ENCODE measurements at regions not wholly inside any gene's neighbourhood (a gene's known extent, or its start where the extent isn't known, plus 50 kb on each side); places are given as distances from the start of the nearest gene placed in this dataset.

GRCh38 chrX:7771788-7772438, 71.1 kb upstream of the VCX start:
- no peak for DNase-seq
- no peak overlapping the region for H3K27ac ChIP-seq
- no peaks in the 10 kb centered on the region for H3K9me3 ChIP-seq (ENCODE audit: severe bottlenecking)
- H3K36me3 ChIP-seq, result no peaks in the 10 kb centered on the region
- peaks cover 28% of the 10 kb centered on the region for H3K27me3 ChIP-seq (ENCODE audit: insufficient read depth, low read depth, severe bottlenecking)
- no peak for TF ChIP-seq CTCF (IDR thresholded peaks at IDR 0.05; ENCODE audit: low read depth, low read length)
- no peak overlapping the region for H3K4me3 ChIP-seq (ENCODE audit: low read depth, low read length)

- Histone ChIP-seq H3K9me3 (ENCODE audit: severe bottlenecking) (no peaks in the 10 kb centered on the region), H3K36me3 (no peaks in the 10 kb centered on the region), H3K27ac (no peak overlapping the region), H3K4me3 (ENCODE audit: low read depth, low read length) (no peak overlapping the region), H3K27me3 (ENCODE audit: insufficient read depth, low read depth, severe bottlenecking) (peaks cover 25% of the 10 kb centered on the region)
- no peak for DNase-seq
- no peak for TF ChIP-seq CTCF (IDR thresholded peaks at IDR 0.05; ENCODE audit: low read depth, low read length)
Observed at GRCh38 chrX:7759830-7760229, 83.1 kb upstream of the VCX start.

GRCh38 chrX:7746856-7747255, 96.1 kb upstream of the VCX start:
- H3K27ac ChIP-seq, result no peak overlapping the region
- no peak for DNase-seq
- H3K27me3 ChIP-seq (ENCODE audit: insufficient read depth, low read depth, severe bottlenecking), result peaks cover 22% of the 10 kb centered on the region
- no peaks in the 10 kb centered on the region for H3K9me3 ChIP-seq (ENCODE audit: severe bottlenecking)
- no peak for TF ChIP-seq CTCF (IDR thresholded peaks at IDR 0.05; ENCODE audit: low read depth, low read length)
- no peaks in the 10 kb centered on the region for H3K36me3 ChIP-seq
- no peak overlapping the region for H3K4me3 ChIP-seq (ENCODE audit: low read depth, low read length)

- Histone ChIP-seq H3K9me3 (ENCODE audit: severe bottlenecking) (no peaks in the 10 kb centered on the region), H3K36me3 (no peaks in the 10 kb centered on the region), H3K27me3 (ENCODE audit: insufficient read depth, low read depth, severe bottlenecking) (peaks cover 18% of the 10 kb centered on the region), H3K27ac (no peak overlapping the region), H3K4me3 (ENCODE audit: low read depth, low read length) (no peak overlapping the region)
- TF ChIP-seq CTCF (IDR thresholded peaks at IDR 0.05; ENCODE audit: low read depth, low read length), result no peak
- no peak for DNase-seq
Observed at GRCh38 chrX:7730071-7730470, 112.9 kb upstream of the VCX start.

- H3K27ac ChIP-seq, result no peak overlapping the region
- no peak for DNase-seq
- no peaks in the 10 kb centered on the region for H3K9me3 ChIP-seq (ENCODE audit: severe bottlenecking)
- peaks cover 10% of the 10 kb centered on the region for H3K27me3 ChIP-seq (ENCODE audit: insufficient read depth, low read depth, severe bottlenecking)
- H3K4me3 ChIP-seq (ENCODE audit: low read depth, low read length), result no peak overlapping the region
- no peak for TF ChIP-seq CTCF (IDR thresholded peaks at IDR 0.05; ENCODE audit: low read depth, low read length)
- H3K36me3 ChIP-seq, result no peaks in the 10 kb centered on the region
Observed at GRCh38 chrX:7720519-7720918, 122.5 kb upstream of the VCX start.

GRCh38 chrX:7714351-7714750, 128.6 kb upstream of the VCX start:
- no peak for TF ChIP-seq CTCF (IDR thresholded peaks at IDR 0.05; ENCODE audit: low read depth, low read length)
- Histone ChIP-seq H3K27me3 (ENCODE audit: insufficient read depth, low read depth, severe bottlenecking) (peaks cover 25% of the 10 kb centered on the region), H3K4me3 (ENCODE audit: low read depth, low read length) (no peak overlapping the region), H3K36me3 (no peaks in the 10 kb centered on the region), H3K27ac (no peak overlapping the region), H3K9me3 (ENCODE audit: severe bottlenecking) (no peaks in the 10 kb centered on the region)
- DNase-seq, result no peak

Measured in WERI-Rb-1 (cell line).